ENCODE measurements at regions not wholly inside any gene's neighbourhood (a gene's known extent, or its start where the extent isn't known, plus 50 kb on each side); places are given as distances from the start of the nearest gene placed in this dataset.

GRCh38 chr6:169979873-169980432 is 228.5 kb downstream of the ERMARD start:
- H3K27me3 ChIP-seq: no peaks in the 10 kb centered on the region
- H3K9me3 ChIP-seq: no peaks in the 10 kb centered on the region
- peak; percentile 57 for DNase-seq
- no peak overlapping the region for H3K4me3 ChIP-seq
- H3K27ac ChIP-seq: no peak overlapping the region
- H3K4me1 ChIP-seq: no peaks in the 10 kb centered on the region
- intact Hi-C loops (cut with DNase I): no loop called here
- WGBS, 2 donors: 66 to 80% methylated on average over 14 of the region's 14 CpGs
- TF ChIP-seq EP300 (IDR thresholded peaks at IDR 0.05) (no peak), POLR2A (IDR thresholded peaks at IDR 0.05) (no peak), POLR2AphosphoS5 (IDR thresholded peaks at IDR 0.05) (no peak), CTCF (IDR thresholded peaks at IDR 0.05) (no peak)
- no peaks in the 10 kb centered on the region for H3K36me3 ChIP-seq

- Histone ChIP-seq H3K4me1 (no peaks in the 10 kb centered on the region), H3K9me3 (no peaks in the 10 kb centered on the region), H3K4me3 (no peak overlapping the region), H3K36me3 (no peaks in the 10 kb centered on the region), H3K27me3 (no peaks in the 10 kb centered on the region), H3K27ac (no peak overlapping the region)
- intact Hi-C loops (cut with DNase I): no loop called here
- peak; percentile 49 for DNase-seq
- WGBS, 2 donors: 78 to 79% methylated on average over 26 of the region's 26 CpGs
- no peak for TF ChIP-seq POLR2A (IDR thresholded peaks at IDR 0.05)
- TF ChIP-seq POLR2AphosphoS5 (IDR thresholded peaks at IDR 0.05): no peak
Measured at GRCh38 chr6:169978615-169979161, 227.3 kb downstream of the ERMARD start.

DNA sequence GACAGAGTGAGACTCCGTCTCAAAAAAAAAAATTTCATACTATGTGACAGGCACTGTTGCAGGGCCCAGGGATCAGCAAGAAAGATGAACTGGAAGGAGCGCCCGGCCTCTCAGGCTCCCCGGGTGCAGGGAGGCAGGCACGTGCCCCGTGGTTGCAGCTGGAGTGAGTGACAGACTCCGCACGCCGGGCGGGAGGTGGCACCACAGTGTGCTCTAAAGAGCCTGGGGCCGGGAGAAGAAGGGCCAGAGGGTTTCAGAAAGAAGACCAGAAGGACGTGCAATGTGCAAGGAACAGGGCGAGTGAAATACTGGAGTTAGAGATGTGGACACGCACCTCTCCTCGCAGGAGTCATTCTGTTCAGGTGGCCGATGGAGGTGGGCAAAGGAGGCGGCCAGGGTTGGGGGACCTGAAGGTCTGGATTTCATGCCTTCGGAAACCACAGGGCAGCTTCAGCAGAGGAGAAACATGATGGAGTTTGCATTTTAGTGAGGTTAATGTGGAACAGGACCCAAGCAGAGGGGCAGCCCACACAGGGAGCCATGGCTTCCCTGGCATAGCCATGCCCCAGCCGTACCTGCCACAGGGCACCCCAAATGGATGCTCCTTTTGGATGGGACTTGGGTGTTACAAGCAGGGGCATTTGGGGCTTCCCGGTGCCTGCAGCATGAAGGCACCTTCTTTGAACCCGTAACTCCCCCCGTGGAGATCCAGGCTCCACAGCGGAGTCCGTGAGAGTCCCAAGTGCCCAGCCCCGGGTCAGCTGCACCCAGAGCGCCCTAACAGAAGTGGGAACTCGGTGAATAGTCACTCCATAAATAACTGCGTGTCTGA is 226.2 kb downstream of the ERMARD start:
- WGBS, 2 donors: 82 to 90% methylated on average over 28 of the region's 28 CpGs
- peak; percentile 56 for DNase-seq
- Histone ChIP-seq H3K9me3 (no peaks in the 10 kb centered on the region), H3K27ac (no peak overlapping the region), H3K4me3 (no peak overlapping the region), H3K4me1 (no peaks in the 10 kb centered on the region), H3K27me3 (no peaks in the 10 kb centered on the region), H3K36me3 (no peaks in the 10 kb centered on the region)
- intact Hi-C loops (cut with DNase I): no loop called here
- TF ChIP-seq POLR2AphosphoS5 (IDR thresholded peaks at IDR 0.05): no peak
- TF ChIP-seq EP300 (IDR thresholded peaks at IDR 0.05): no peak
- no peak for TF ChIP-seq POLR2A (IDR thresholded peaks at IDR 0.05)
- TF ChIP-seq CTCF (IDR thresholded peaks at IDR 0.05): no peak

DNA sequence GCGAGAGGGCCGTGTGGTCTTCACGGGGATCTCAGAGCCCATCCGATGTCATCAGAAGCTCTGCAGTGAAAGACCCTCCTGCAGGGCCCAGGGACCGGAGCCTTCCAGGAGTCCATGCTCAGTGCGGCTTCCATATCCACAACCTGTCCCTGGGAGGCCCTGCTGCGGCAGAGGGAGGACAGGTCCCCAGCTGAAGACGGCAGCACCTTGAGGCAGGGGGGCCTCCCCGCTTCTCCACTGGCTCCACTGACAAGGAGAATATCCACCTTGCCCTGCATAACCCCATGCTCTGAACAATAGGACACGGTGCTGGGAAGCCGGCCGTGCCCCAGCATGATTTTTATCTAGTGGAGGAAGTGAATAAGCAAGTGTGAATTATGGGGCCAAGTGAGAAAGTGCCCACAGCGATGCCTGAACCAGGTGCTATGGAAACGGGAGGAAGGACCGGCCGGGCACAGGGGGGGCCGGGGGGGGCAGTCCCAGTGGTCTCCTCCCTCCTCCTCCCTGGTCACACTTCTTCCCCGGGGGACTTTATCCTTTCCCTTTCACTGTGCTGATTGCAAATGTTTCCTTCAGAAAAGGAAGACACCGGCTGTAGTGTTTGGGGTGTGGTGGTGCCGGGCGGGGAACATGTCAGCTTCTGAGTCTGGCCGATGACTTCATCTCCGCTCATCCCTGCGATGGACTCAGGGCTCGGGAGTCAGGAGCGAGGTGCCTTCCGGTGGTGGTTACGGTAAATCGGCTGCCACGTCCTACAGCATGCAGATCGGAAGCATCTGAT is 225.1 kb downstream of the ERMARD start:
- TF ChIP-seq POLR2AphosphoS5 (IDR thresholded peaks at IDR 0.05) (no peak), EP300 (IDR thresholded peaks at IDR 0.05) (no peak), POLR2A (IDR thresholded peaks at IDR 0.05) (no peak), CTCF (IDR thresholded peaks at IDR 0.05) (no peak)
- WGBS, 2 donors: 64 to 65% methylated on average over 31 of the region's 31 CpGs
- H3K4me1 ChIP-seq: no peaks in the 10 kb centered on the region
- no peaks in the 10 kb centered on the region for H3K27me3 ChIP-seq
- no peaks in the 10 kb centered on the region for H3K9me3 ChIP-seq
- no peak overlapping the region for H3K4me3 ChIP-seq
- no peaks in the 10 kb centered on the region for H3K36me3 ChIP-seq
- peak; percentile 60 for DNase-seq
- H3K27ac ChIP-seq: no peak overlapping the region
- intact Hi-C loops (cut with DNase I): no loop called here

DNA sequence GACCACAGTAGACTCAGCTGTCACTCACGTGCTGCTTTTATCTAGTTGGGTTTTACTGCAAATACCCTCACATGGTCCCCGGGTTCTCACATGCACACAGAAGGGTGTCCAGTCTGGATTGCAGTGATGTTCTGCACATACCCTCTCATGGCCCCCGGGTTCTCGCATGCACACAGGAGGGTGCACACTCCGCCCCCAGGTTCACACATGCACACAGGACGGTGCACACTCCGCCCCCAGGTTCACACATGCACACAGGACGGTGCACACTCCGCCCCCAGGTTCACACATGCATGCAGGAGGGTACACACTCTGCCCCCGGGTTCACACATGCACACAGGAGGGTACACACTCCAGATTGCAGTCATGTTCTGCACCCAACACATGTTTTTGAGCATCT is 224.3 kb downstream of the ERMARD start:
- WGBS, 2 donors: 77 to 83% methylated on average over 10 of the region's 10 CpGs

More for the DNA sequence above, 224.3 kb downstream of the ERMARD start:
- Histone ChIP-seq H3K27ac (no peak overlapping the region), H3K4me1 (no peaks in the 10 kb centered on the region), H3K9me3 (no peaks in the 10 kb centered on the region), H3K36me3 (no peaks in the 10 kb centered on the region), H3K27me3 (no peaks in the 10 kb centered on the region), H3K4me3 (no peak overlapping the region)
- TF ChIP-seq CTCF (IDR thresholded peaks at IDR 0.05): no peak
- TF ChIP-seq EP300 (IDR thresholded peaks at IDR 0.05): no peak
- no peak for TF ChIP-seq POLR2A (IDR thresholded peaks at IDR 0.05)
- no peak for TF ChIP-seq POLR2AphosphoS5 (IDR thresholded peaks at IDR 0.05)
- intact Hi-C loops (cut with DNase I): no loop called here
- DNase-seq: no peak
